Keratinocyte (primary cell): ENCODE measurements at regions not wholly inside any gene's neighbourhood (a gene's known extent, or its start where the extent isn't known, plus 50 kb on each side); places are given as distances from the start of the nearest gene placed in this dataset.

Experiments used
- DNase-seq: peaks from one replicate; pipeline ENCODE4 v3.0.0-alpha.2; 2011; ENCODE audit warnings: low read depth, missing footprints, low spot score
- FAIRE-seq: peaks from 2 replicates; lab custom pipeline; 2011; peaks lifted over from hg19 to GRCh38; lab: Jason Lieb, UNC
- H2AFZ ChIP-seq: 2 replicates; pipeline ENCODE4 v1.6.0; 2012; ENCODE audit warnings: low read length, control low read depth, inconsistent platforms; ENCODE audit not compliant: control insufficient read depth
- H3K27ac ChIP-seq: 2 replicates; pipeline ENCODE4 v1.5.1; 2011; ENCODE audit warnings: low read length; ENCODE audit not compliant: control insufficient read depth, insufficient read depth
- H3K27me3 ChIP-seq: 3 replicates; pipeline ENCODE4 v1.6.0; 2011; ENCODE audit warnings: low read length; ENCODE audit not compliant: control insufficient read depth, insufficient read depth; ENCODE audit errors: extremely low read depth
- H3K36me3 ChIP-seq, 2 experiments: 2 replicates in 1 of 2; 3 replicates in 1 of 2; pipeline ENCODE4 v1.5.1; 2011; ENCODE audit warnings: low read length in 2 of 2, mild to moderate bottlenecking in 1 of 2; ENCODE audit not compliant: control insufficient read depth in 2 of 2, insufficient read depth in 2 of 2; ENCODE audit errors: extremely low read depth in 1 of 2
- H3K4me1 ChIP-seq: 3 replicates; pipeline ENCODE4 v1.5.1; 2011; ENCODE audit warnings: low read length; ENCODE audit not compliant: control insufficient read depth, insufficient read depth; ENCODE audit errors: extremely low read depth
- H3K4me2 ChIP-seq: 3 replicates; pipeline ENCODE4 v1.6.0; 2011; ENCODE audit warnings: low read depth, low read length; ENCODE audit not compliant: control insufficient read depth, insufficient read depth; ENCODE audit errors: extremely low read depth
- H3K4me3 ChIP-seq, 3 experiments: fragments of 200-600 bp in 1 of 3; sonication (generic) in 1 of 3; 2 replicates in 2 of 3; 3 replicates in 1 of 3; pipeline ENCODE4 v1.5.1; 2011 to 2016; ENCODE audit warnings: low read length in 3 of 3, mild to moderate bottlenecking in 3 of 3, control low read depth in 2 of 3, inconsistent platforms in 1 of 3, low read depth in 1 of 3, mixed read lengths in 1 of 3, mixed run types in 1 of 3, moderate library complexity in 1 of 3; ENCODE audit not compliant: control insufficient read depth in 2 of 3, insufficient read depth in 2 of 3; ENCODE audit errors: extremely low read depth in 1 of 3
- H3K79me2 ChIP-seq: 2 replicates; pipeline ENCODE4 v1.6.0; 2012; ENCODE audit warnings: low read length; ENCODE audit not compliant: control insufficient read depth, insufficient read depth
- H3K9ac ChIP-seq: 3 replicates; pipeline ENCODE4 v1.6.0; 2011; ENCODE audit warnings: low read length; ENCODE audit not compliant: control insufficient read depth, insufficient read depth; ENCODE audit errors: extremely low read depth
- H3K9me1 ChIP-seq: 3 replicates; pipeline ENCODE4 v1.6.0; 2011; ENCODE audit warnings: low read length; ENCODE audit not compliant: control insufficient read depth, insufficient read depth; ENCODE audit errors: extremely low read depth
- H3K9me3 ChIP-seq: 2 replicates; pipeline ENCODE4 v1.5.1; 2012; ENCODE audit warnings: low read depth, low read length; ENCODE audit not compliant: control insufficient read depth
- H4K20me1 ChIP-seq: 3 replicates; pipeline ENCODE4 v1.6.0; 2011; ENCODE audit warnings: low read length; ENCODE audit not compliant: control insufficient read depth, insufficient read depth; ENCODE audit errors: extremely low read depth
- EZH2 ChIP-seq: IDR thresholded peaks from one replicate; pipeline ENCODE4 v1.6.1; 2012; ENCODE audit warnings: inconsistent platforms, mild to moderate bottlenecking, low read length, moderate library complexity
- dilution Hi-C: fragments of 300-500 bp; cut with MboI; formaldehyde crosslinking; loops from one replicate; pipeline ENCODE4 v1.7.0; 2020; ENCODE audit warnings: low sequenced_read_pairs; ENCODE audit not compliant: extremely low pct_ligation_motif_present
- TF ChIP-seq, protein P1 (sequence below), 3 experiments: IDR thresholded peaks in 1 of 3; conservative IDR thresholded peaks in 1 of 3; optimal IDR thresholded peaks in 1 of 3; 2 replicates in 2 of 3; 3 replicates in 1 of 3; pipeline versions ENCODE3 to v1.5.1; 2011; ENCODE audit warnings: low read length in 3 of 3, mild to moderate bottlenecking in 3 of 3, moderate library complexity in 2 of 3, control low read depth in 1 of 3, inconsistent platforms in 1 of 3; ENCODE audit not compliant: insufficient read depth in 2 of 3; ENCODE audit errors: extremely low read depth in 1 of 3

DNA sequence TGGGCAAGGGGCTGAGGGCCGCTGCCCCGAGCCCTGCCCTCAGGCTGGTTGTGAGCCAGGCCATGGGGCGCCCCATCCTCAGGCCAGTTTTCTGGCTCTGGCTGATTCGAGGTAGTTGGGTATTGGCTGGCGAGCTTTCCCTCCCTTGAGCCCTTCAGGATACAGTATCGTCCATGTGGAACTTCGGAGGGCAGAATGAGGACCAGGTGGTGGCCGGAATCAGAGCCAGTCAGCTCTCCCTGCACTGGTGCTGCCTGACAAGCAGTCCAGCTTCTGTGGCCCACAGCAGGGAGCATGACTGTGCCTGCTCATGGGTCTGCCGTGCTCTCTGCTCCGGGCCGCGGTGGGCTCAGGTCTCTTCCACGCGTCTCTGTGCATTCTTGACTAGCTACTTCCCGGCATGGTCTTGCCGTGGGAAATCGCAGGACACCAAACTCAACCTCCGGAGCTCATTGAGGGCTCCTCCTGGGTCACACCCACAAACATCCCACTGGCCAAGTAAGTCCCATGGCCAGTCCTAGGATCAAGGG lies 1289.3 kb downstream of the BRD1 start:
- Histone ChIP-seq H3K9me3 (peaks cover 26% of the 10 kb centered on the region), H3K79me2 (no peaks in the 10 kb centered on the region), H3K27me3 (no peaks in the 10 kb centered on the region), H3K27ac (no peak overlapping the region), H2AFZ (no peak overlapping the region), H3K4me1 (no peaks in the 10 kb centered on the region), H4K20me1 (no peaks in the 10 kb centered on the region), H3K9ac (no peak overlapping the region), H3K36me3 (no peaks in the 10 kb centered on the region), H3K4me2 (no peak overlapping the region), H3K4me3 (no peak overlapping the region), H3K9me1 (no peaks in the 10 kb centered on the region)
- dilution Hi-C loops, result no loop called here
- FAIRE-seq, result no peak
- TF ChIP-seq, protein P1, sequence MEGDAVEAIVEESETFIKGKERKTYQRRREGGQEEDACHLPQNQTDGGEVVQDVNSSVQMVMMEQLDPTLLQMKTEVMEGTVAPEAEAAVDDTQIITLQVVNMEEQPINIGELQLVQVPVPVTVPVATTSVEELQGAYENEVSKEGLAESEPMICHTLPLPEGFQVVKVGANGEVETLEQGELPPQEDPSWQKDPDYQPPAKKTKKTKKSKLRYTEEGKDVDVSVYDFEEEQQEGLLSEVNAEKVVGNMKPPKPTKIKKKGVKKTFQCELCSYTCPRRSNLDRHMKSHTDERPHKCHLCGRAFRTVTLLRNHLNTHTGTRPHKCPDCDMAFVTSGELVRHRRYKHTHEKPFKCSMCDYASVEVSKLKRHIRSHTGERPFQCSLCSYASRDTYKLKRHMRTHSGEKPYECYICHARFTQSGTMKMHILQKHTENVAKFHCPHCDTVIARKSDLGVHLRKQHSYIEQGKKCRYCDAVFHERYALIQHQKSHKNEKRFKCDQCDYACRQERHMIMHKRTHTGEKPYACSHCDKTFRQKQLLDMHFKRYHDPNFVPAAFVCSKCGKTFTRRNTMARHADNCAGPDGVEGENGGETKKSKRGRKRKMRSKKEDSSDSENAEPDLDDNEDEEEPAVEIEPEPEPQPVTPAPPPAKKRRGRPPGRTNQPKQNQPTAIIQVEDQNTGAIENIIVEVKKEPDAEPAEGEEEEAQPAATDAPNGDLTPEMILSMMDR (optimal IDR thresholded peaks at IDR 0.05 in 1 of 3, IDR thresholded peaks at IDR 0.05 in 1 of 3, conservative IDR thresholded peaks at IDR 0.05 in 1 of 3; ENCODE audit: extremely low read depth in 1 of 3, insufficient read depth in 2 of 3, low read length in 3 of 3), result no peak
- no peak for TF ChIP-seq EZH2
- no peak for DNase-seq

DNA sequence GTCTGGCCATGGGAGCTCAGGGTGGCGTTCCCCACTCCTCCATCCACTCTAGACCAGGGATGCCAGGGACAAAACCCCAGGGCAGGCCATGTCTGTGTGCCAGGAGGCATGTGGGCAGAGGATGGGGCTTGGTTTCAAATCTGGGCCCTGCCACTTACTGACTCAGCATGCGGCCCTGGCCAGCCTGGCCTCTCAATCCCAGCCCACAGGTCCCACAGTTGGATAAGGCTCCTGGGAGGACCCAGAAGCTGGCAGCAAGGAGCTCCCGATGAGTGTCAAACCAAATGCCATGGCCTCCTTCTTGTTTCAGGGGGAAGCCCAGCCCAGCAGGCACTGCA lies 1290.4 kb downstream of the BRD1 start:
- Histone ChIP-seq H3K4me1 (no peaks in the 10 kb centered on the region), H3K9ac (no peak overlapping the region), H3K27me3 (no peaks in the 10 kb centered on the region), H3K9me1 (no peaks in the 10 kb centered on the region), H3K4me3 (no peak overlapping the region), H2AFZ (no peak overlapping the region), H4K20me1 (no peaks in the 10 kb centered on the region), H3K36me3 (no peaks in the 10 kb centered on the region), H3K79me2 (no peaks in the 10 kb centered on the region), H3K9me3 (peaks cover 18% of the 10 kb centered on the region), H3K27ac (no peak overlapping the region), H3K4me2 (no peak overlapping the region)
- dilution Hi-C loops, result no loop called here
- no peak for TF ChIP-seq EZH2
- TF ChIP-seq, protein P1 (optimal IDR thresholded peaks at IDR 0.05 in 1 of 3, IDR thresholded peaks at IDR 0.05 in 1 of 3, conservative IDR thresholded peaks at IDR 0.05 in 1 of 3; ENCODE audit: extremely low read depth in 1 of 3, insufficient read depth in 2 of 3, low read length in 3 of 3), result no peak
- DNase-seq, result no peak
- FAIRE-seq, result no peak
